NCI-H1092 treated with DMSO at 0.1 percent for 48 hours (cell line): ENCODE measurements at regions not wholly inside any gene's neighbourhood (a gene's known extent, or its start where the extent isn't known, plus 50 kb on each side); places are given as distances from the start of the nearest gene placed in this dataset.
"Not testable (repeated sequence)": the region's sequence is repeated elsewhere in the genome, so short reads cannot be mapped to it uniquely, and the experiment has no call there.

Experiments
- DNase-seq: peaks from one replicate; lab custom pipeline; 2025; lab: John Stamatoyannopoulos, UW

- DNase-seq: no peak
Measured at GRCh38 chr5:67878933-67879332, 336.6 kb upstream of the PIK3R1 start.

GRCh38 chr5:67876371-67876770 lies 339.2 kb upstream of the PIK3R1 start:
- no peak for DNase-seq

GRCh38 chr5:67875601-67876000 lies 340.0 kb upstream of the PIK3R1 start:
- no peak for DNase-seq

- DNase-seq: no peak
Measured at GRCh38 chr5:67873935-67874334, 341.6 kb upstream of the PIK3R1 start.

GRCh38 chr5:67870662-67871061 lies 344.9 kb upstream of the PIK3R1 start:
- no peak for DNase-seq

GRCh38 chr5:67864335-67864734 lies 351.2 kb upstream of the PIK3R1 start:
- DNase-seq: not testable (repeated sequence)

GRCh38 chr5:67858471-67859031 lies 357.0 kb upstream of the PIK3R1 start:
- no peak for DNase-seq

- no peak for DNase-seq
Measured at GRCh38 chr5:67857502-67857901, 358.1 kb upstream of the PIK3R1 start.

- no peak for DNase-seq
Measured at GRCh38 chr5:67855523-67855922, 360.0 kb upstream of the PIK3R1 start.

GRCh38 chr5:67850906-67851305 lies 364.6 kb upstream of the PIK3R1 start:
- not testable (repeated sequence) for DNase-seq

- no peak for DNase-seq
Measured at GRCh38 chr5:67844924-67845323, 370.6 kb upstream of the PIK3R1 start.

- no peak for DNase-seq
Measured at GRCh38 chr5:67842806-67843205, 372.8 kb upstream of the PIK3R1 start.

- not testable (repeated sequence) for DNase-seq
Measured at GRCh38 chr5:67837225-67837624, 378.3 kb upstream of the PIK3R1 start.

GRCh38 chr5:67836496-67836895 lies 379.1 kb upstream of the PIK3R1 start:
- not testable (repeated sequence) for DNase-seq

- DNase-seq: no peak
Measured at GRCh38 chr5:67831048-67831447, 384.5 kb upstream of the PIK3R1 start.

- DNase-seq: no peak
Measured at GRCh38 chr5:67827541-67827940, 388.0 kb upstream of the PIK3R1 start.

GRCh38 chr5:67824852-67825251 lies 390.7 kb upstream of the PIK3R1 start:
- no peak for DNase-seq

- no peak for DNase-seq
Measured at GRCh38 chr5:67817652-67818051, 397.9 kb upstream of the PIK3R1 start.

- no peak for DNase-seq
Measured at GRCh38 chr5:67816456-67816855, 399.1 kb upstream of the PIK3R1 start.

GRCh38 chr5:67815455-67816391 lies 399.8 kb upstream of the PIK3R1 start:
- no peak for DNase-seq

- no peak for DNase-seq
Measured at GRCh38 chr5:67814569-67815311, 400.8 kb upstream of the PIK3R1 start.

- no peak for DNase-seq
Measured at GRCh38 chr5:67813877-67814539, 401.5 kb upstream of the PIK3R1 start.
